ENCODE measurements at regions not wholly inside any gene's neighbourhood (a gene's known extent, or its start where the extent isn't known, plus 50 kb on each side); places are given as distances from the start of the nearest gene placed in this dataset.

DNA sequence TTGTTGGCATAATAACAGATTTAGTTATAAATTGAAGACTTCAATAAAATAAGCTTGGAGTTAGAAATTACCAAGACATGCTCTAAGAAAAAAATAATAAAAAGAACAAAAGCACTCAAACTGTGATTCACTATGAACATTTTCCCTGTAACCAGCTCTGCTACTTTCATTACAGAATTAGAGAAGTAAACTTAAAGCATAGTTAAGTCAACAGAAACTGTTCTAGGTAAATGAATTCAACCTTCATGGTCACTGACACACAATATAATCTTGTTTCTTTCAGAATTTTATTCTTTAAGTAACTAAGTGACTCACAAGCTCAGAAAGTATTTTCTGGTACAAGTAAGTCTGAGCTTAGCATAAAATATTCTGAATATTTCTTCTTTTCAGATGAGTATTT, 136.3 kb downstream of the KLF5 start:
- Histone ChIP-seq H3K9ac (ENCODE audit: low read length) (no peak overlapping the region), H3K9me2 (ENCODE audit: insufficient read depth, low read length) (no peaks in the 10 kb centered on the region), H3K4me3 (ENCODE audit: low read length) (no peak overlapping the region), H4K20me1 (ENCODE audit: insufficient read depth) (no peaks in the 10 kb centered on the region), H3K36me3 (ENCODE audit: insufficient read depth, low read length) (no peaks in the 10 kb centered on the region), H3K79me2 (replicated peaks; ENCODE audit: insufficient read depth, low read length) (no peaks in the 10 kb centered on the region), H3K9me3 (ENCODE audit: low read length) (no peaks in the 10 kb centered on the region), H3F3A (ENCODE audit: insufficient read depth, low read length, poor library complexity, severe bottlenecking) (no peaks in the 10 kb centered on the region), H2AFZ (ENCODE audit: low read depth, low read length) (no peak overlapping the region), H3K4me2 (ENCODE audit: low read length) (no peak overlapping the region), H3K27ac (ENCODE audit: low read length) (no peak overlapping the region), H3K27me3 (ENCODE audit: insufficient read depth, low read depth, low read length) (no peaks in the 10 kb centered on the region)
- TF ChIP-seq, protein P1, sequence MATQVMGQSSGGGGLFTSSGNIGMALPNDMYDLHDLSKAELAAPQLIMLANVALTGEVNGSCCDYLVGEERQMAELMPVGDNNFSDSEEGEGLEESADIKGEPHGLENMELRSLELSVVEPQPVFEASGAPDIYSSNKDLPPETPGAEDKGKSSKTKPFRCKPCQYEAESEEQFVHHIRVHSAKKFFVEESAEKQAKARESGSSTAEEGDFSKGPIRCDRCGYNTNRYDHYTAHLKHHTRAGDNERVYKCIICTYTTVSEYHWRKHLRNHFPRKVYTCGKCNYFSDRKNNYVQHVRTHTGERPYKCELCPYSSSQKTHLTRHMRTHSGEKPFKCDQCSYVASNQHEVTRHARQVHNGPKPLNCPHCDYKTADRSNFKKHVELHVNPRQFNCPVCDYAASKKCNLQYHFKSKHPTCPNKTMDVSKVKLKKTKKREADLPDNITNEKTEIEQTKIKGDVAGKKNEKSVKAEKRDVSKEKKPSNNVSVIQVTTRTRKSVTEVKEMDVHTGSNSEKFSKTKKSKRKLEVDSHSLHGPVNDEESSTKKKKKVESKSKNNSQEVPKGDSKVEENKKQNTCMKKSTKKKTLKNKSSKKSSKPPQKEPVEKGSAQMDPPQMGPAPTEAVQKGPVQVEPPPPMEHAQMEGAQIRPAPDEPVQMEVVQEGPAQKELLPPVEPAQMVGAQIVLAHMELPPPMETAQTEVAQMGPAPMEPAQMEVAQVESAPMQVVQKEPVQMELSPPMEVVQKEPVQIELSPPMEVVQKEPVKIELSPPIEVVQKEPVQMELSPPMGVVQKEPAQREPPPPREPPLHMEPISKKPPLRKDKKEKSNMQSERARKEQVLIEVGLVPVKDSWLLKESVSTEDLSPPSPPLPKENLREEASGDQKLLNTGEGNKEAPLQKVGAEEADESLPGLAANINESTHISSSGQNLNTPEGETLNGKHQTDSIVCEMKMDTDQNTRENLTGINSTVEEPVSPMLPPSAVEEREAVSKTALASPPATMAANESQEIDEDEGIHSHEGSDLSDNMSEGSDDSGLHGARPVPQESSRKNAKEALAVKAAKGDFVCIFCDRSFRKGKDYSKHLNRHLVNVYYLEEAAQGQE (IDR thresholded peaks at IDR 0.05; ENCODE audit: borderline replicate concordance), result no peak
- TF ChIP-seq MXI1 (conservative IDR thresholded peaks at IDR 0.05; ENCODE audit: poor library complexity, severe bottlenecking), result no peak
- TF ChIP-seq EP300 (conservative IDR thresholded peaks at IDR 0.05; ENCODE audit: poor library complexity, severe bottlenecking), result no peak
- no peak for TF ChIP-seq POLR2AphosphoS5 (IDR thresholded peaks at IDR 0.05)
- TF ChIP-seq SMC3 (conservative IDR thresholded peaks at IDR 0.05; ENCODE audit: poor library complexity), result no peak
- no peak for TF ChIP-seq TAF1 (IDR thresholded peaks at IDR 0.05; ENCODE audit: low read depth)

DNA sequence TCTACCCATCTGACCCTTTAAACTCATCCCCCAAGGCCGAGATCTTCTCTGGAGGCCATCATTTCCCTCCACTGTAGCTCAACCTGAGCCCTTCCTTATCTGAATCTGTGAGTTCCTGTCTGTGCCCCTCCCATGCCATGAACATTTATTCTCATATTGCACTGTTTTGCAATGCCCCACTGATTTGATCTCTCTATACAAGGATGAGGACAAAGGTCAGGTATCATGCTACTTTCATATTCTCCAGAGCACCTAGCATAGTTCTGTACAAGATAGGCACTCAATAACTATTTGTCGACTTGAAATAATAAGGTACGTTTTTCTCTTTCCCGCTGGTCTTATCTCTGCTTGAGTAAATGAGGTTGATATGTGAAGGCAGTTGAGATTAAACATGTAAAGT, 135.5 kb downstream of the KLF5 start:
- no peak overlapping the region for H3K4me2 ChIP-seq (ENCODE audit: low read length)
- H3K27ac ChIP-seq (ENCODE audit: low read length), result no peak overlapping the region
- H3K9ac ChIP-seq (ENCODE audit: low read length), result no peak overlapping the region
- no peaks in the 10 kb centered on the region for H3K36me3 ChIP-seq (ENCODE audit: insufficient read depth, low read length)
- H2AFZ ChIP-seq (ENCODE audit: low read depth, low read length), result no peak overlapping the region
- H3F3A ChIP-seq (ENCODE audit: insufficient read depth, low read length, poor library complexity, severe bottlenecking), result no peaks in the 10 kb centered on the region
- no peaks in the 10 kb centered on the region for H3K9me2 ChIP-seq (ENCODE audit: insufficient read depth, low read length)
- H3K9me3 ChIP-seq (ENCODE audit: low read length), result no peaks in the 10 kb centered on the region
- no peak overlapping the region for H3K4me3 ChIP-seq (ENCODE audit: low read length)
- H3K79me2 ChIP-seq (replicated peaks; ENCODE audit: insufficient read depth, low read length), result no peaks in the 10 kb centered on the region
- TF ChIP-seq, protein P2, sequence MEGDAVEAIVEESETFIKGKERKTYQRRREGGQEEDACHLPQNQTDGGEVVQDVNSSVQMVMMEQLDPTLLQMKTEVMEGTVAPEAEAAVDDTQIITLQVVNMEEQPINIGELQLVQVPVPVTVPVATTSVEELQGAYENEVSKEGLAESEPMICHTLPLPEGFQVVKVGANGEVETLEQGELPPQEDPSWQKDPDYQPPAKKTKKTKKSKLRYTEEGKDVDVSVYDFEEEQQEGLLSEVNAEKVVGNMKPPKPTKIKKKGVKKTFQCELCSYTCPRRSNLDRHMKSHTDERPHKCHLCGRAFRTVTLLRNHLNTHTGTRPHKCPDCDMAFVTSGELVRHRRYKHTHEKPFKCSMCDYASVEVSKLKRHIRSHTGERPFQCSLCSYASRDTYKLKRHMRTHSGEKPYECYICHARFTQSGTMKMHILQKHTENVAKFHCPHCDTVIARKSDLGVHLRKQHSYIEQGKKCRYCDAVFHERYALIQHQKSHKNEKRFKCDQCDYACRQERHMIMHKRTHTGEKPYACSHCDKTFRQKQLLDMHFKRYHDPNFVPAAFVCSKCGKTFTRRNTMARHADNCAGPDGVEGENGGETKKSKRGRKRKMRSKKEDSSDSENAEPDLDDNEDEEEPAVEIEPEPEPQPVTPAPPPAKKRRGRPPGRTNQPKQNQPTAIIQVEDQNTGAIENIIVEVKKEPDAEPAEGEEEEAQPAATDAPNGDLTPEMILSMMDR (IDR thresholded peaks at IDR 0.05; ENCODE audit: poor library complexity, severe bottlenecking), result no peak
- no peak for TF ChIP-seq RAD21 (conservative IDR thresholded peaks at IDR 0.05)
- no peak for TF ChIP-seq MXI1 (conservative IDR thresholded peaks at IDR 0.05; ENCODE audit: poor library complexity, severe bottlenecking)
- no peak for TF ChIP-seq EZH2 (IDR thresholded peaks at IDR 0.05; ENCODE audit: borderline replicate concordance, insufficient read depth, low read length, poor library complexity, severe bottlenecking)
- TF ChIP-seq, protein P1 (IDR thresholded peaks at IDR 0.05; ENCODE audit: borderline replicate concordance), result no peak
- H3K27me3 ChIP-seq (ENCODE audit: insufficient read depth, low read depth, low read length), result no peaks in the 10 kb centered on the region
- no peaks in the 10 kb centered on the region for H4K20me1 ChIP-seq (ENCODE audit: insufficient read depth)

Data from neural cell (in vitro differentiated cells).